ENCODE measurements at regions not wholly inside any gene's neighbourhood (a gene's known extent, or its start where the extent isn't known, plus 50 kb on each side); places are given as distances from the start of the nearest gene placed in this dataset.

GRCh38 chr5:166963596-166963995 is 1327.8 kb upstream of the WWC1 start:
- TF ChIP-seq CTCF (IDR thresholded peaks at IDR 0.05), result no peak
- TF ChIP-seq POLR2A (IDR thresholded peaks at IDR 0.05), result no peak
